Colonic mucosa (tissue), 4 donors: ENCODE measurements at regions not wholly inside any gene's neighbourhood (a gene's known extent, or its start where the extent isn't known, plus 50 kb on each side); places are given as distances from the start of the nearest gene placed in this dataset.
"Not testable (repeated sequence)": the region's sequence is repeated elsewhere in the genome, so short reads cannot be mapped to it uniquely, and the experiment has no call there.

Source experiments
- DNase-seq: peaks from one replicate; pipeline ENCODE4 v3.0.0-alpha.2; 2020
- H3K27ac ChIP-seq: fragments of 200-600 bp; one replicate; pipeline ENCODE4 v1.8.0; 2021
- H3K27me3 ChIP-seq: fragments of 200-600 bp; one replicate; pipeline ENCODE4 v1.8.0; 2021
- H3K36me3 ChIP-seq: fragments of 200-600 bp; one replicate; pipeline ENCODE4 v1.8.0; 2021
- H3K4me1 ChIP-seq: fragments of 200-600 bp; one replicate; pipeline ENCODE4 v1.8.0; 2021; ENCODE audit warnings: mild to moderate bottlenecking
- H3K4me3 ChIP-seq: fragments of 200-600 bp; one replicate; pipeline ENCODE4 v1.8.0; 2021
- H3K9ac ChIP-seq, 2 donors: one replicate each; pipeline ENCODE4 v1.7.0; 2013; ENCODE audit warnings: control low read depth in 2 of 2, low read depth in 2 of 2, low read length in 2 of 2
- H3K9me3 ChIP-seq: fragments of 200-600 bp; one replicate; pipeline ENCODE4 v1.8.0; 2021
- intact Hi-C: fragments of 100-400 bp; cut with DNase I; formaldehyde crosslinking; loops from one replicate; pipeline ENCODE4 v1.14.1; 2022
- TF ChIP-seq, protein P1 (sequence below): fragments of 200-600 bp; IDR thresholded peaks from one replicate; pipeline ENCODE4 v1.8.0; 2022; ENCODE audit warnings: antibody characterized with exemption, mild to moderate bottlenecking
- donor health status: healthy.
- donor health status: DM: no; HTN: no; CAD: no.
- donor health status: DM: no; HTN: no; CAD: no.

DNA sequence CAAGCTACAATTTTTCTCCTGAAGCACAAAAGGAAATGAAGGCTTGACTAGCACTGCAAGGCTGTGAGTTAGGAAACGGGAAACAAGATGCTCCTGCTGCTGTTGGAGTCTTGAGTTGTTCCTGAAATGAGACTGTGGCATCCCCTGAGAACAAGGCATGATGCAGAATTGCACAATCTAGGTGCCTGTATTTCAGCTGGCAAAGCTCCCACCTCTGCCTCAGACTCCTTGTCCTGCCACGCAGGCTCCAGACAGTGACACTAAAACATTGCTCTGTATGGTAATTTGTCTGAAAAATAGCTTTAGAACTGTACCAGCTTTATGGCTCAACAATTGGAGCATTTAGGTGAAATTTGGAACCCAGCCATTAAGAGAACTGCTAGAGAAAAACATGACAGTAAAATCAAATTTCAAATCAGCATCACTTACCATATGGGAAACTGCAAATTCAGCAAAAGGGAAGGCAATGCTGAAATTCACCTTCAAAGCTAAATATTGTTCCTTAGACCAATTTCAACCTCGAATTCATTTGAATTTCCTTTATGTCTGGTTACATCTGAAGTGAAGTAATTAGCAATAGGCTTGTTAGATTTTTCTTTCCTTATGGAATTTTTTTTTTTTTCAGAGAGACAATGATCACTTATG lies 103.4 kb downstream of the MFAP3L start:
- H3K4me1 ChIP-seq = no peaks in the 10 kb centered on the region

DNA sequence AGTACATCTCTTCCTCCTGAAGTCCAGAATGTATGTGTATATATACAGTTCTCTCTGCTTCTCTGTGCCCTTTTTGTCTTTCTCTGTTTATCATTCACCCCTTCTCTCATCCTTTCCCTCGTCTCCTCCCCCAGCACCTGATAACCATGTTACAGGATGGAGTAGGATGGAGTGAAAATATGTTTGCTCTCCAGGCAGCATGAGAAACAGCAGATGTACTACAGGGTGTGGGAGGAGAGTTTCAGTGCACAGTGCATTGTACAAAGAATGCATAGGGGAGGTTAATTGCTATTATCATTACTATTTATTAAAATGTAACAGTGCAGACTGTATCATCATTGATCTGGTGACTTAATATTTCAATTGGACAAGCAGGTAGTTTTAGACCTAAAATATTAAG lies 104.5 kb downstream of the MFAP3L start:
- Histone ChIP-seq H3K27ac (no peak overlapping the region), H3K27me3 (no peaks in the 10 kb centered on the region), H3K4me1 (no peaks in the 10 kb centered on the region), H3K9me3 (no peaks in the 10 kb centered on the region), H3K36me3 (no peaks in the 10 kb centered on the region), H3K4me3 (no peak overlapping the region), H3K9ac (no peak overlapping the region)
- intact Hi-C loops = no loop called here
- TF ChIP-seq, protein P1, sequence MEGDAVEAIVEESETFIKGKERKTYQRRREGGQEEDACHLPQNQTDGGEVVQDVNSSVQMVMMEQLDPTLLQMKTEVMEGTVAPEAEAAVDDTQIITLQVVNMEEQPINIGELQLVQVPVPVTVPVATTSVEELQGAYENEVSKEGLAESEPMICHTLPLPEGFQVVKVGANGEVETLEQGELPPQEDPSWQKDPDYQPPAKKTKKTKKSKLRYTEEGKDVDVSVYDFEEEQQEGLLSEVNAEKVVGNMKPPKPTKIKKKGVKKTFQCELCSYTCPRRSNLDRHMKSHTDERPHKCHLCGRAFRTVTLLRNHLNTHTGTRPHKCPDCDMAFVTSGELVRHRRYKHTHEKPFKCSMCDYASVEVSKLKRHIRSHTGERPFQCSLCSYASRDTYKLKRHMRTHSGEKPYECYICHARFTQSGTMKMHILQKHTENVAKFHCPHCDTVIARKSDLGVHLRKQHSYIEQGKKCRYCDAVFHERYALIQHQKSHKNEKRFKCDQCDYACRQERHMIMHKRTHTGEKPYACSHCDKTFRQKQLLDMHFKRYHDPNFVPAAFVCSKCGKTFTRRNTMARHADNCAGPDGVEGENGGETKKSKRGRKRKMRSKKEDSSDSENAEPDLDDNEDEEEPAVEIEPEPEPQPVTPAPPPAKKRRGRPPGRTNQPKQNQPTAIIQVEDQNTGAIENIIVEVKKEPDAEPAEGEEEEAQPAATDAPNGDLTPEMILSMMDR = no peak
- DNase-seq = no peak

More for the DNA sequence above, 103.4 kb downstream of the MFAP3L start:
- DNase-seq = no peak
- H3K9me3 ChIP-seq = no peaks in the 10 kb centered on the region
- TF ChIP-seq, protein P1 = no peak
- no peak overlapping the region for H3K27ac ChIP-seq
- H3K4me3 ChIP-seq = no peak overlapping the region
- intact Hi-C loops = no loop called here
- no peaks in the 10 kb centered on the region for H3K27me3 ChIP-seq
- H3K9ac ChIP-seq = no peak overlapping the region
- H3K36me3 ChIP-seq = no peaks in the 10 kb centered on the region

DNA sequence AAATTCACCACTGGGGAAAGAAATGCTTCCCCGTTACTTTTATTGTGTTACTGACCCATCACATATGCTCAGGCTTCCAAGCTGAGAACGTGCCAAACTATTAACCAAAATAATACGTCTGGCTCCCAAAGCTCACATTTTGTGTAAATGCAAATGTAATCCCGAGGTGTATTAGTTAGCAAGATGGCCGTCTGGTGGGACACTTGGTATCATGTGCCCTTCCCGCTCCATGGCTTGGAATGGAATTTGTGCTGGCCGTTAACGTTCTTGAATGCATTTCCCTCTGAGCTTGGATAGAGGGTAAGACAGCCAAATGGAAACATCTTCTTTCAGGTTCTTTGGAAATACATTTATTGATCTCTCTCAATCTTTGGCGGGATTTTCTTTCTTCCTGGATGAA lies 105.0 kb downstream of the MFAP3L start:
- DNase-seq = no peak
- TF ChIP-seq, protein P1 = no peak
- H3K27ac ChIP-seq = no peak overlapping the region
- H3K9ac ChIP-seq = no peak overlapping the region
- no peaks in the 10 kb centered on the region for H3K36me3 ChIP-seq
- no peaks in the 10 kb centered on the region for H3K4me1 ChIP-seq
- intact Hi-C loops = no loop called here
- no peaks in the 10 kb centered on the region for H3K9me3 ChIP-seq
- no peak overlapping the region for H3K4me3 ChIP-seq
- no peaks in the 10 kb centered on the region for H3K27me3 ChIP-seq

DNA sequence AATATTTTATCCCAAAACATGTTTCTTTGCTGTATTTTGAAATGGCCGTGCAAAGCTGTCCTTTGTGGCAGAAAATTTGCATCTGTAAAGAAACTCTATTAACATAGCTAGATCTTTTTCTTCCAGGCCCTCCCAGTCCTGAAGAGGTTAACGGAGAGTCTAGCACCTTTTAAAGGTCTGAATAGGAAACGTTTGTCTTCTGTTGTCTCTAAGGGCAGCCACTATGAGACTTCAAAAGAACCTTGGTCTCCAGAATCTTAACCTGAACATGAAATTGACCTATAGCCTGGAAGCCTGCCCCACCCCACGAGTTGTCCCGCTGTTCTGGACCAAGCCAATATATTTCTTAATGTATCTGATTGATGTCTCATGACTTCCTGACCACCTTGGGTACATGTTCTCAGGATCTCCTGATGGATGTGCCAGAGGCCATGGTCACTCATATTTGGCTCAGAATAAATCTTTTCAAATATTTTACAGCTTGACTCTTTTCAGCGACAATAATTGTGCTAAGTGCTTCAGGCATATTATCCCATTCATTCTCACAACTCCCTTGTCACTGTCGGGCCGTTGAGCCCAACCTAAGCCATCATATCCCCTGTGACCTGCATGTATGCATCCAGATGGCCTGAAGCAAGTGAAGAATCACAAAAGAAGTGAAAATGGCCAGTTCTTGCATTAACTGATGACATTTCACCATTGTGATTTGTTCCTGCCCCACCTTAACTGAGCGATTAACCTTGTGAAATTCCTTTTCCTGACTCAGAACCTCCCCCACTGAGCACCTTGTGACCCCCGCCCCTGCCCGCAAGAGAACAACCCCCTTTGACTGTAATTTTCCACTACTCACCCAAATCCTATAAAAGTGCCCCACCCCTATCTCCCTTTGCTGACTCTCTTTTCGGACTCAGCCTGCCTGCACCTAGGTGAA lies 106.7 kb downstream of the MFAP3L start:
- not testable (repeated sequence) for DNase-seq

DNA sequence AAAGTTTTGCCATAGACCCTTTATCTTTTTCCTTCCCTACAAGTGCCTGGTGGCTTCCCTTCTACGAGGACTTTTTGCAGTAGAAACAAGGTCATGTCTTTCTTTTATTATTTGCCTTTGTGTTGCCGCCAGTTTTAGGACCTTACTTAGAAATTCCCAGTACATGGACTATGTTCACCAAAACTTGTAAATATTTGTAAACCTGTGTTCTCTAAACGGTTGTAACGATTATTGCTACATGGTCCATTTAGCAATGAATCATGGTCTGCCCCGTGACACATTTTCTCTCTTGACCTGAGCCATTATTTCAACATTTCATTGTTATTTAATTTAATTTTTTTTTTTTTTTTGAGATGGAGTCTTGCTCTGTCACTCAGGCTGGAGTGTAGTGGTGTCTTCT lies 110.7 kb downstream of the MFAP3L start:
- Histone ChIP-seq H3K4me1 (no peaks in the 10 kb centered on the region), H3K9ac (no peak overlapping the region), H3K27ac (no peak overlapping the region), H3K9me3 (no peaks in the 10 kb centered on the region), H3K27me3 (no peaks in the 10 kb centered on the region), H3K4me3 (no peak overlapping the region), H3K36me3 (no peaks in the 10 kb centered on the region)
- intact Hi-C loops = no loop called here
- no peak for DNase-seq
- TF ChIP-seq, protein P1 = no peak

More for the DNA sequence above, 106.7 kb downstream of the MFAP3L start:
- H3K4me3 ChIP-seq, H3K27ac ChIP-seq, intact Hi-C loops, H3K27me3 ChIP-seq, H3K4me1 ChIP-seq, H3K36me3 ChIP-seq, H3K9ac ChIP-seq, H3K9me3 ChIP-seq: not testable (repeated sequence)

DNA sequence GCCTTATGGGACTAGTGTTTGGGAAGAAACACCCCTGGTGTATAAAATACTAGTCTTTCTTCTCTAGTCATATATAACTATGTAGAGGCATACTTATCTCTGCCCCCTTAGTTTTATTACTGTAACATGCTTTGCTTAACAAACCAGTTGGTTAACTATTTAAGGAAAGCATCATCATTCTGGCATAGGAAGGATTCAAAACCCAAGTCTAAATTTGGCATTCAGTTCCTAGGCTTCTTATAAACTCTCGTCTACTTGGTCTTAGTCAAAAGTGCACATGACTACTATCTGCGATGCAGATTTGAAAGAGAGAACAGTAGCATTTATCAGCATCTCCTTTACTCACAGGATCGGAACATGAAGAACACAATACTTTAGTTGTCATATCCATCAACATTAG lies 111.3 kb downstream of the MFAP3L start:
- Histone ChIP-seq H3K4me1 (no peaks in the 10 kb centered on the region), H3K36me3 (no peaks in the 10 kb centered on the region), H3K9me3 (no peaks in the 10 kb centered on the region), H3K27ac (no peak overlapping the region), H3K4me3 (no peak overlapping the region), H3K27me3 (no peaks in the 10 kb centered on the region), H3K9ac (no peak overlapping the region)
- intact Hi-C loops = no loop called here
- DNase-seq = no peak
- TF ChIP-seq, protein P1 = no peak
